ENCODE measurements at regions not wholly inside any gene's neighbourhood (a gene's known extent, or its start where the extent isn't known, plus 50 kb on each side); places are given as distances from the start of the nearest gene placed in this dataset.

- no peak for TF ChIP-seq CTCF (IDR thresholded peaks at IDR 0.05; ENCODE audit: insufficient read depth in 1 of 2, low read depth in 1 of 2, low read length in 1 of 2, severe bottlenecking in 1 of 2, unreplicated experiment in 1 of 2)
- ChIA-PET POLR2A (no interaction called here), CTCF (no interaction called here)
- Mint-ChIP-seq H3K9me3 (ENCODE audit: unreplicated experiment) (no peaks in the 10 kb centered on the region), H3K4me3 (ENCODE audit: unreplicated experiment) (no peak overlapping the region), H3K36me3 (ENCODE audit: insufficient read depth, unreplicated experiment) (no peaks in the 10 kb centered on the region), H3K27me3 (ENCODE audit: insufficient read depth, unreplicated experiment) (peaks cover 9% of the 10 kb centered on the region), H3K4me1 (ENCODE audit: low read depth, unreplicated experiment) (no peaks in the 10 kb centered on the region), H3K27ac (ENCODE audit: unreplicated experiment) (no peak overlapping the region)
- intact Hi-C loops (cut with micrococcal nuclease; ENCODE audit: unreplicated experiment) = no loop called here
- no TSS peak for BruUV-seq (replicated peaks)
- H3K27me3 ChIP-seq (replicated peaks; ENCODE audit: control insufficient read depth, insufficient read depth, low read length) = no peaks in the 10 kb centered on the region; the same call in 1 of the 2 replicates
- no peak for DNase-seq
- no peaks in the 10 kb centered on the region for H3K4me1 ChIP-seq
- no peak overlapping the region for H3K4me3 ChIP-seq (ENCODE audit: low read depth, low read length)
- H3K36me3 ChIP-seq (ENCODE audit: control insufficient read depth, insufficient read depth, low read length) = no peaks in the 10 kb centered on the region
- no peaks in the 10 kb centered on the region for H3K9me3 ChIP-seq
These were observed 234.6 kb downstream of the EBLN2 start for GRCh38 chr3:73295876-73296635.

GRCh38 chr3:73296859-73297258, 235.4 kb downstream of the EBLN2 start:
- Histone ChIP-seq H3K4me3 (ENCODE audit: low read depth, low read length) (no peak overlapping the region), H3K36me3 (ENCODE audit: control insufficient read depth, insufficient read depth, low read length) (no peaks in the 10 kb centered on the region), H3K4me1 (no peaks in the 10 kb centered on the region), H3K9me3 (no peaks in the 10 kb centered on the region), H3K27me3 (replicated peaks; ENCODE audit: control insufficient read depth, insufficient read depth, low read length) (no peaks in the 10 kb centered on the region; the same call in 1 of the 2 replicates)
- CTCF ChIA-PET = no interaction called here
- POLR2A ChIA-PET = no interaction called here
- Mint-ChIP-seq H3K36me3 (ENCODE audit: insufficient read depth, unreplicated experiment) (no peaks in the 10 kb centered on the region), H3K27ac (ENCODE audit: unreplicated experiment) (no peak overlapping the region), H3K4me1 (ENCODE audit: low read depth, unreplicated experiment) (no peaks in the 10 kb centered on the region), H3K4me3 (ENCODE audit: unreplicated experiment) (no peak overlapping the region), H3K9me3 (ENCODE audit: unreplicated experiment) (no peaks in the 10 kb centered on the region), H3K27me3 (ENCODE audit: insufficient read depth, unreplicated experiment) (peaks cover 12% of the 10 kb centered on the region)
- DNase-seq = no peak
- no peak for TF ChIP-seq CTCF (IDR thresholded peaks at IDR 0.05; ENCODE audit: insufficient read depth in 1 of 2, low read depth in 1 of 2, low read length in 1 of 2, severe bottlenecking in 1 of 2, unreplicated experiment in 1 of 2)
- BruUV-seq (replicated peaks) = no TSS peak
- intact Hi-C loops (cut with micrococcal nuclease; ENCODE audit: unreplicated experiment) = no loop called here

- H3K27ac Mint-ChIP-seq (ENCODE audit: unreplicated experiment) = no peak overlapping the region
- no peaks in the 10 kb centered on the region for H3K36me3 ChIP-seq (ENCODE audit: control insufficient read depth, insufficient read depth, low read length)
- BruUV-seq (replicated peaks) = no TSS peak
- intact Hi-C loops (cut with micrococcal nuclease; ENCODE audit: unreplicated experiment) = no loop called here
- H3K4me3 ChIP-seq (ENCODE audit: low read depth, low read length) = no peak overlapping the region
- no peak for TF ChIP-seq CTCF (IDR thresholded peaks at IDR 0.05; ENCODE audit: insufficient read depth in 1 of 2, low read depth in 1 of 2, low read length in 1 of 2, severe bottlenecking in 1 of 2, unreplicated experiment in 1 of 2)
- POLR2A ChIA-PET = no interaction called here
- DNase-seq = no peak
- H3K9me3 ChIP-seq = no peaks in the 10 kb centered on the region
- H3K9me3 Mint-ChIP-seq (ENCODE audit: unreplicated experiment) = no peaks in the 10 kb centered on the region
- no peaks in the 10 kb centered on the region; the same call in 1 of the 2 replicates for H3K27me3 ChIP-seq (replicated peaks; ENCODE audit: control insufficient read depth, insufficient read depth, low read length)
- H3K4me1 Mint-ChIP-seq (ENCODE audit: low read depth, unreplicated experiment) = no peaks in the 10 kb centered on the region
- H3K27me3 Mint-ChIP-seq (ENCODE audit: insufficient read depth, unreplicated experiment) = peaks cover 10% of the 10 kb centered on the region
- H3K4me3 Mint-ChIP-seq (ENCODE audit: unreplicated experiment) = no peak overlapping the region
- no peaks in the 10 kb centered on the region for H3K36me3 Mint-ChIP-seq (ENCODE audit: insufficient read depth, unreplicated experiment)
- CTCF ChIA-PET = no interaction called here
- H3K4me1 ChIP-seq = no peaks in the 10 kb centered on the region
These were observed 237.1 kb downstream of the EBLN2 start for GRCh38 chr3:73298243-73299183.

Measured in Caco-2 (cell line).